GM19238 (cell line): ENCODE measurements at regions not wholly inside any gene's neighbourhood (a gene's known extent, or its start where the extent isn't known, plus 50 kb on each side); places are given as distances from the start of the nearest gene placed in this dataset.

ENCODE experiments used
- DNase-seq: peaks from one replicate; pipeline ENCODE4 v3.0.0; 2011; ENCODE audit warnings: low spot score; ENCODE audit not compliant: insufficient read length

DNA sequence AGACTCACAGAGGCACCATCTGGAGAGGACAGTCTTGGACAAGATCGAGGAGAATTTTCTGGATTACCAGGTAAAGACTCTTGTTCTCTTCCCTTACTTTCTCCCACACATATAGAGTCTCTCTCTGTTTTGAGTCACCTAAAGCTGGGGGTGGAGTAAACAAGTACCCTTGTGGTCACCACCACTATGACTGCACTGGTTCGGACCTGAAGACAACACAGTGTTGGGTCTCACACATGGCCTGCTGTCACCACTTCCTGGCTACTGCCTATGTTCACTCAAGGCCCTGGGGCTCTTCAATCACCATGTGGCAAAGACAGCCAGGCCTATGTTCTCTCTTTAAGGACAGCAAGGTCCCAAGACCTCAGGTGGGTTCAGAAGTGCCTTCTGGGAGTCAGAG lies 253.3 kb upstream of the VRK2 start:
- no peak for DNase-seq

GRCh38 chr2:57796527-57796926 lies 250.1 kb upstream of the VRK2 start:
- DNase-seq = no peak

GRCh38 chr2:57798346-57798745 lies 248.3 kb upstream of the VRK2 start:
- DNase-seq = no peak

DNA sequence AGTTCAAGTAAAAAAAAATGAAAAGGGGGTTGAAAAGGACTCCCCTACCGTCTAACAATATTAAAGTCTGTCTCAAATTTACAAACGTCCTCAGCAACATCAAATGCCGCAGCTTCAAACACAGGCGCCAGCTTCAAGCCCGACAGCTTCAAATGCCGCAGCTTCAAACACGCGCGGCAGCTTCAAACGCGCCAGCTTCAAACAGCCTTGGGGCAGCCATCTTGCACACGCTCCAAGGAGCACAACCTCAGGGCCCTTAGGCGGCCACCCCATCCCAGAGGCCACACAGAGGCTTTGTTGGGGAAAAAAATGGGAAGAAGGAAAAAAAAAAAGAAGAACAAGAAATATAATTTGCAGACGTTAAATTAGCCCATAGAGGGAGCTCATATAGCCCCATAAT lies 244.4 kb upstream of the VRK2 start:
- no peak for DNase-seq

GRCh38 chr2:57804971-57805370 lies 241.6 kb upstream of the VRK2 start:
- no peak for DNase-seq

- no peak for DNase-seq
These were observed 240.1 kb upstream of the VRK2 start for GRCh38 chr2:57806449-57806968.

- DNase-seq = no peak
These were observed 237.4 kb upstream of the VRK2 start for GRCh38 chr2:57809230-57809629.

GRCh38 chr2:57821088-57821487 lies 225.5 kb upstream of the VRK2 start:
- DNase-seq = no peak

GRCh38 chr2:57828221-57828620 lies 218.4 kb upstream of the VRK2 start:
- no peak for DNase-seq

DNA sequence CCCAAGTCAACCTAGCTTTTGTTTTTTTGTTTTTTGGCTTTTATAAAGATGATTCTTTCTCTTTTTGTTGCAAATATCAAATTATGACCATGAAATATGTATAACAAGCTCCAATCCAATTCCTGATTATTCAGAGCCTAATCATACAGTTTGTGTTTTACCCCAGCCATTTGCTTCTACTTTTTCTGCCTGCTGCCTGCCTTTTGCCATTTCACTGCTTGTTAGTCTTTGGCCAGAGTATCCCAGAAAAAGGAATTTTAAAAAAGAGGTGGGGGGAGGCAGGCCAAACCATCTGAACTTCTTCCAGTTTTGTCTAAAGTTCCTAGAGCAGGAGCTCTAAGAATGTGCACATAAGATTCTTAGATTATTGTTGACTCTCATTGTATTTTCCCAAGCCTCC lies 211.9 kb upstream of the VRK2 start:
- no peak for DNase-seq

DNA sequence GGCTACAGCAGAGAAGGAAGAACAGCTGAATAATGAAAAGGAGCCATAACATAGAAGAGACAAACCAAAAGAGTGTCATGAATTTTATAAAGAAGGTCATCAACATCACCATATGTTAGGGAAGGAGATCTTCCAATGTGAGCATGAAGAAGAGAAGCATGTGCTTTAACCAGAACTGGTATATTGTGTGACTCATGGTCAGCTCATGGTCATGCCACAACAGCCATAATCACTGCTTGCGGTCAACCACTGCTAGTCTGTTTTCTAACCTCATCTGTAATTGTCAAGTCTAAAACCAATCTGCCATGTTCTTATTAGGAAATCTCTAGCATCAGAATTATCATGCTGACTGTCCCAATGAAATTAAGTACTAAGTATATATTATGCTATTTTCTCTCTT lies 204.1 kb upstream of the VRK2 start:
- DNase-seq = no peak

- no peak for DNase-seq
These were observed 203.4 kb upstream of the VRK2 start for GRCh38 chr2:57843158-57843557.

DNA sequence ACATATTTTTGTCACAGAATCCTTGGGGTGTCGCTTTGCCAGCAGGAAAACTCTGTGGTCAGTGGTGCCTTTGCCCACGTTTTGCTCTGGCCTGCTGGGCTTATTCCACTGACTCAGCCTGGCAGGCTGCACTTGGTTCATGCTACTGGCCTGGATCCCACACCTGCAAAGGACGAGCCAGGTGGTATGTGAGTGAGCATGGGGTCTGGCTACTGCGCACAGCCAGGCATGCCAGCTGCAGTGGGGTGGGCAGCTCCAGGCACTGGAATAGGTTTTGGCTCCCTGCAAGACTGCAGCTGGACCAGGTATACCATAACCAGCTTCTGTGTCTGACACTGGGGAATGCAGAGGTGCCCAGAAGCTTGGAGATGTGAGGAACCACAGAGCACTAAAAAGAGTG lies 197.9 kb upstream of the VRK2 start:
- no peak for DNase-seq

- no peak for DNase-seq
These were observed 196.8 kb upstream of the VRK2 start for GRCh38 chr2:57849843-57850242.

GRCh38 chr2:57850415-57851130 lies 196.0 kb upstream of the VRK2 start:
- no peak for DNase-seq

DNA sequence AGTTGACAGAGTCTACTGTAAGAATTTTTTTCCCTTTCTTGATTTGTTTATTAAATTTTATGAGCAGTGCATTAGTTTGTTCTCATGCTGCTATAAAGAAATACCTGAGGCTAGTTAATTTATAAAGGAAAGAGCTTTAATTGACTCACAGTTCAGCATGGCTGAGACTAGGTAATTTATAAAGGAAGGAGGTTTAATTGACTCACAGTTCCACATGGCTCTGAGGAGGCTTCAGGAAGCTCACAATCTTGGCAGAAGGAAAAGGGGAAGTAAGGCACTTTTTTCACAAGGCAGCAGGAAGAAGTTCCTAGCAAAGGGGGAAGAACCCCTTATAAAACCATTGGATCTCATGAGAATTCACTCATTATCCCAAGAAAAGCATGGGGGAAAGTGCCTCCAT lies 191.4 kb upstream of the VRK2 start:
- DNase-seq = no peak

DNA sequence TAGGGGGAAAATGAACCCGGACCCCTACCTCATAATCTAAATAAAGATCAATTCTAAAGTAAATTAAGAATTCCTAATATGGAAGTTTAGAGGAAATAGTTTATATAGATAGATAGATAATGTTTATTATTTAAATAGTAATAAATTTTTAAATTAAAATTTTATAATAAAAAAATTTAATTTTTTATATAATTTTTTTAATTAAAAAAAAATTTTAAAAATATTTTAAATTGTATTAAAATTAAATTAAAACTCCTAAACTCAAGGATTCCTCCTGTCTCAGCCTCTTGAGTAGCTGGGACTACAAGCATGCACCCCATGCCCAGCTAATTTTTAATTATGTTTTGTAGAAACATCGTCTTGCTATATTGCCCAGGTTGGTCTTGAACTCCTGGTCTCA lies 186.9 kb upstream of the VRK2 start:
- DNase-seq = no peak

DNA sequence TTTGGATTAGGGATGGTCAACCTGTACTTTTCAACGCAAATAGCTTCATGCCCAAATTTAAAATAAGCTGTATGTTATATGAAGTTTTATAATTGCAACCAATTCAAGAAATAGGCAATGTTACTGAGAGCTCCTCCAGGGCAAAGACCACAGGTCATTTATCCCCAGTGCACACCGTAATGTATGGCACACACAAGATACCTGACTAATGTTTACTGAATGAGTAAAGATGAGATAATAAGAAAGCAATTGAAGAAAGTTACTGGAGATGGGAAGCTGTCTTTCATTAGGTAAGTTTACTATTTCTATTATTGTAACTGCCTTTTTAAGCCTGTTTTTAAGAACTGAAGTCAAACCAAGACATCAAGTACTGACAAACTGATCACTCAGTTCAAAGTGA lies 184.5 kb upstream of the VRK2 start:
- DNase-seq = no peak

DNA sequence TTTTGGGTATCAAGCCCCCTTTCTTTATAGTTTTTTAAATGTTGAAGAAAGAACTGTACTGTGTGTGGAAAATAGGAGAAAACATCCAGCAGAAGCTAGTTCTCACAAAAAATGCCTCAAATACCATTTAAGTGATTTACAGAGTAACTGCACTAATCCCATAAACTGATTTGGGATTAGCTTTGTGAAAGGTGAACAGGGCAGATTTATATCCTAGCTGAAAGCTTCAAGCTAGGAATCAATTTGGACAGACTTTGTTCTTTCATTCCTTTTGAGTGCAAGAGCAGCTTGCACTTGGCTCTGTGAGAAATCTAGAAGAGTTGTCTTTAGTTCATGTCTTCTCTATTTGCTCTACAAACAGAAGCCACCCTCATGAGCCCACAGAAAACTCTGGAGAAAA lies 183.9 kb upstream of the VRK2 start:
- no peak for DNase-seq

GRCh38 chr2:57864926-57865325 lies 181.7 kb upstream of the VRK2 start:
- no peak for DNase-seq

DNA sequence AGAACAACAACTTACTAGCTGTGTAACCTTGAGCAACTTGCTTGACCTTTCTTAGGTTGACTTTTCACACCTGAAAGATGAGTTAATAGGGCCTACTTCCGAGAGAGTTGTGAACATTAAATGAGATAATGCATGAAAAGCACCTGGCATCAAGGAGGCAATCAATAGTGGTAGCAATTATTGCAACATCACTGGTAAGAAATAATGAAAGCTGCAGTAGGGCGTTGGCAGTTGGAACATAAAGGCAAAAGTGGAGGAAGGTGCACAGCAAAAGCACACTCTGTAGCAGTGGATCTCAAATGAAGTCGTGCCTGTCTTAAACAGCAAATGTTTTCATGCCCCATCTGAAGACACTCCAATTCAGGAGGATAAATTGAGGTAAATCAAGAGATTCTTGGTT lies 178.9 kb upstream of the VRK2 start:
- DNase-seq = no peak

DNA sequence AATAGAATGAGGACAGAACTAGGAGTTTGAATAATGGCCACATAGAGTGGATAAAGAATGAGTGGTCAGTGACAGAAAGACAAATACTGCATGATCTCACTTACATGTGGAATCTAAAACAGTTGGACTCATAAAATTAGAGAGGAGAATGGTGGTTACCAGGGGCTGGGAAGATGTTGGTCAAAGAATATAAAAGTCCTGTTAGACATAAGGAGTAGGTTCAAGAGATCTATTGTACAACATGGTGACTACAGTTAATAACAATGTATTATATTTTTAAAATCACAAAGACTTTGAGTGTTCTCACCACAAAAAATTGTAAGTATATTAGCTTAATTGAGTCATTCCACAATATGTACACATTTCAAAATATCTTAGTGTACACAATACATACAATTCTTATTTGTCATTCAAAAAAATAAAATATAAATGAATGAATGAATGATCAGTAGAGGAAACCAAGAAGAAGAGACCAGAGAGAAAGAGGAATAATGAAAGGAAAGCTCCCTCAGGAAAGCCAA lies 177.9 kb upstream of the VRK2 start:
- DNase-seq = no peak

DNA sequence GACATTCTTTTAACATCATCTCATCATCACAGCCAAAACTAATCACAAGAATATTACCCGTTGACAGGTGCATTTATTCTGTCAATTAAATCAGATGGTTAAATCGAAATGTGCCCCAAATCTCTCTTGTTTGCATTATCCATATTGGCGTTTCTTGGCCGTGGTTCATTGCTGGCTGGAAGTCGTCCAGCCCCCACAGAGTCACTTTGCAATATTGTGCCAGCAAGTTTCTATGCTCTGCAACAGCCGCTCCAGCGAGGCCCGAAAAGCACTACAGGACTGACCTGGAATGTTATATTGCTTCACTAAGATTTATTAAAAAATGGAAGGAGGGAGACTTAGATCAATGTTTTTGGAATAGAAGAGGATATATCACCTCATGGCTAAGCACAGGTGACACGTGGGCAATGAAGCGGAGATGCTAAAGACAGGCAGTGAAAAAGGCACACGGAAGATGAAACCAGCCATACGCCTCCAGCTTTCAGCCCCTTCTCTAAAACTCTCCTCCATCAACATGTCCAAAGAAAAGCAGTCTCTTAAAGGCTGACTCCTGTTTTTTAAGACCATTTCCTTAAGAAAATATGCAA lies 176.8 kb upstream of the VRK2 start:
- DNase-seq = no peak
